Smooth muscle cell (in vitro differentiated cells): ENCODE measurements at regions not wholly inside any gene's neighbourhood (a gene's known extent, or its start where the extent isn't known, plus 50 kb on each side); places are given as distances from the start of the nearest gene placed in this dataset.

ENCODE experiments used
- DNase-seq: peaks from one replicate; lab custom pipeline; 2025; ENCODE audit not compliant: unreplicated experiment; lab: John Stamatoyannopoulos, UW
- H2AFZ ChIP-seq: fragments of 200-600 bp; sonication (generic); 2 replicates; pipeline ENCODE4 v1.6.0; 2016; ENCODE audit warnings: antibody characterized with exemption, low read depth, mild to moderate bottlenecking
- H3F3A ChIP-seq: fragments of 200-600 bp; sonication (generic); 2 replicates; pipeline ENCODE4 v1.6.0; 2017; ENCODE audit warnings: antibody characterized with exemption, low read depth
- H3K27ac ChIP-seq: fragments of 200-600 bp; sonication (generic); 2 replicates; pipeline ENCODE4 v1.5.1; 2016; ENCODE audit warnings: low read depth, mild to moderate bottlenecking
- H3K27me3 ChIP-seq: fragments of 200-600 bp; sonication (generic); 2 replicates; pipeline ENCODE4 v1.6.1; 2016; ENCODE audit warnings: low read depth, mild to moderate bottlenecking
- H3K36me3 ChIP-seq: fragments of 200-600 bp; sonication (generic); 2 replicates; pipeline ENCODE4 v1.5.1; 2016; ENCODE audit warnings: low read depth
- H3K4me1 ChIP-seq: fragments of 200-600 bp; sonication (generic); 2 replicates; pipeline ENCODE4 v1.5.1; 2016; ENCODE audit warnings: low read depth
- H3K4me2 ChIP-seq: fragments of 200-600 bp; sonication (generic); 2 replicates; pipeline ENCODE4 v1.6.0; 2016; ENCODE audit warnings: mild to moderate bottlenecking
- H3K4me3 ChIP-seq: fragments of 200-600 bp; sonication (generic); 2 replicates; pipeline ENCODE4 v1.5.1; 2016; ENCODE audit warnings: mild to moderate bottlenecking
- H3K79me2 ChIP-seq: fragments of 200-600 bp; sonication (generic); 2 replicates; pipeline ENCODE4 v1.6.0; 2016; ENCODE audit warnings: low read depth, mild to moderate bottlenecking
- H3K9ac ChIP-seq: fragments of 200-600 bp; sonication (generic); 2 replicates; pipeline ENCODE4 v1.6.0; 2016; ENCODE audit warnings: low read depth
- H3K9me3 ChIP-seq: fragments of 200-600 bp; sonication (generic); replicated peaks from 2 replicates; pipeline ENCODE4 v1.5.1; 2016; ENCODE audit warnings: low read depth
- H4K20me1 ChIP-seq: fragments of 200-600 bp; sonication (generic); 2 replicates; pipeline ENCODE4 v1.6.0; 2016; ENCODE audit warnings: low read depth
- CTCF ChIP-seq: fragments of 200-600 bp; sonication (generic); IDR thresholded peaks from 2 replicates; pipeline ENCODE4 v1.5.1; 2017; ENCODE audit warnings: borderline replicate concordance, mild to moderate bottlenecking, antibody characterized with exemption; ENCODE audit not compliant: insufficient read depth, poor library complexity, severe bottlenecking
- WGBS: methylation state at CpG from one replicate; pipeline ENCODE4 v1.1.7; 2016; ENCODE audit warnings: low lambda C conversion rate; 5-methylcytosine and 5-hydroxymethylcytosine counted together

GRCh38 chr11:92869716-92870115 lies 99.7 kb upstream of the MTNR1B start:
- Histone ChIP-seq H3F3A (peaks cover 6% of the 10 kb centered on the region), H3K4me1 (no peaks in the 10 kb centered on the region), H2AFZ (no peak overlapping the region), H3K4me3 (no peak overlapping the region), H3K27ac (peak overlapping the region; percentile 53), H3K36me3 (no peaks in the 10 kb centered on the region), H3K79me2 (no peaks in the 10 kb centered on the region), H3K9ac (no peak overlapping the region), H3K4me2 (peak overlapping the region; percentile 47), H4K20me1 (no peaks in the 10 kb centered on the region), H3K9me3 (no peaks in the 10 kb centered on the region), H3K27me3 (no peaks in the 10 kb centered on the region)
- TF ChIP-seq CTCF = no peak
- no peak for DNase-seq
- WGBS = 36% methylated on average over 1 of the region's 1 CpG

- Histone ChIP-seq H3K9me3 (no peaks in the 10 kb centered on the region), H3K27me3 (no peaks in the 10 kb centered on the region), H3K27ac (peak overlapping the region; percentile 53), H3K79me2 (no peaks in the 10 kb centered on the region), H2AFZ (no peak overlapping the region), H4K20me1 (no peaks in the 10 kb centered on the region), H3K4me3 (no peak overlapping the region), H3K9ac (no peak overlapping the region), H3K4me1 (no peaks in the 10 kb centered on the region), H3F3A (peaks cover 6% of the 10 kb centered on the region), H3K36me3 (no peaks in the 10 kb centered on the region), H3K4me2 (peak overlapping the region; percentile 47)
- no peak for TF ChIP-seq CTCF
- DNase-seq = no peak
- 30% methylated on average over 4 of the region's 4 CpGs for WGBS
Observed at GRCh38 chr11:92870196-92870832, 99.1 kb upstream of the MTNR1B start.

- H3K9ac ChIP-seq = no peak overlapping the region
- H3K4me1 ChIP-seq = no peaks in the 10 kb centered on the region
- no peaks in the 10 kb centered on the region for H3K79me2 ChIP-seq
- H3F3A ChIP-seq = peaks cover 6% of the 10 kb centered on the region
- no peak overlapping the region for H3K27ac ChIP-seq
- H4K20me1 ChIP-seq = no peaks in the 10 kb centered on the region
- no peaks in the 10 kb centered on the region for H3K36me3 ChIP-seq
- TF ChIP-seq CTCF = no peak
- H3K4me3 ChIP-seq = no peak overlapping the region
- H3K9me3 ChIP-seq = no peaks in the 10 kb centered on the region
- H3K27me3 ChIP-seq = no peaks in the 10 kb centered on the region
- DNase-seq = no peak
- WGBS = 80% methylated on average over 2 of the region's 2 CpGs
- no peak overlapping the region for H2AFZ ChIP-seq
- no peak overlapping the region for H3K4me2 ChIP-seq
Observed at GRCh38 chr11:92873551-92873950, 95.9 kb upstream of the MTNR1B start.

DNA sequence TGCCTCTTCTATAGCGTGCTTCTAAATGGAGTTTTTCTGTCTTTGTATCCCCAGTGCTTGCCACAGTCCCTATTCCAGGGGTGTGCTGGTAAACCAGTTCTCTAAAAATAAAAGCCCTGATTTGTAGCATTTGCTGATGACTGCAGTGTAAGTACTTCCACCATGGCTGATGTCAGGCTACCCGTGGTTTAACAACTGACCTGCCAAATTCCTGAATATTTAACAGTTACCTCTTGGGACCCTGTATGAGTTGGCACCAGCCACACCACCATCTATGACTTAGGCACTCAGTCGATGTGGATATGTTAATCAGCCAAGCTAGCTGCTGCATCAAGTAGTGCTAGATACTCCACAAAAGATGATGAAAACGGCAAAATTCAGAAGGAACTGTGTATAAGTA lies 94.0 kb upstream of the MTNR1B start:
- no peak for DNase-seq
- H3K9ac ChIP-seq = no peak overlapping the region
- no peaks in the 10 kb centered on the region for H3F3A ChIP-seq
- H3K4me2 ChIP-seq = no peak overlapping the region
- no peaks in the 10 kb centered on the region for H3K79me2 ChIP-seq
- H3K4me1 ChIP-seq = no peaks in the 10 kb centered on the region
- H3K4me3 ChIP-seq = no peak overlapping the region
- no peaks in the 10 kb centered on the region for H3K9me3 ChIP-seq
- H3K27me3 ChIP-seq = no peaks in the 10 kb centered on the region
- no peak for TF ChIP-seq CTCF
- H4K20me1 ChIP-seq = no peaks in the 10 kb centered on the region
- no peak overlapping the region for H3K27ac ChIP-seq
- WGBS = 80% methylated on average over 4 of the region's 4 CpGs
- no peaks in the 10 kb centered on the region for H3K36me3 ChIP-seq
- H2AFZ ChIP-seq = no peak overlapping the region
